SIG-M5 treated with dmso at 0.1 percent for 504 hours (cell line): ENCODE measurements at regions not wholly inside any gene's neighbourhood (a gene's known extent, or its start where the extent isn't known, plus 50 kb on each side); places are given as distances from the start of the nearest gene placed in this dataset.

Experiments
- DNase-seq: peaks from one replicate; lab custom pipeline; 2025; ENCODE audit not compliant: unreplicated experiment; lab: John Stamatoyannopoulos, UW

- DNase-seq = no peak
These were observed 518.7 kb upstream of the SUCLG2 start for GRCh38 chr3:68173012-68173634.

- DNase-seq = no peak
These were observed 517.6 kb upstream of the SUCLG2 start for GRCh38 chr3:68172039-68172438.

- no peak for DNase-seq
These were observed 509.6 kb upstream of the SUCLG2 start for GRCh38 chr3:68163968-68164367.

- no peak for DNase-seq
These were observed 508.6 kb upstream of the SUCLG2 start for GRCh38 chr3:68163062-68163461.

GRCh38 chr3:68162644-68163043, 508.2 kb upstream of the SUCLG2 start:
- DNase-seq = no peak

DNA sequence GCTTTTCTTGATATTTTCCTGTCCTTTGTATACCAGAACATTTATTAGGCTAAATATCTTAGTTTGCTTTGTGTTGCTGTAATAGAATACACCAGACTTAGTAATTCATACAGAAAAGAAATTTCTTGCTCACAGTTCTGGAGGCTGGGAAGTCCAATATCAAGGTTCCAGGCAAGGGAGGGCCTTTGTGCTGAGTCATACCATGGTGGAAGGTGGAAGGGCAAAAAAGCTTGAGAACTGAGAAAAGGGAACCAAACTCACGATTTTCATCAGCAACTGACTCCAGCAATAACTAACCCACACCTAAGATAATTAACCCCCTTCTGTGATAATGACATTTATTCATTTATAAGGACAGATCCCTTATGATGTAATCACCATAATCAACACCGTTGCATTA, 496.9 kb upstream of the SUCLG2 start:
- no peak for DNase-seq

DNA sequence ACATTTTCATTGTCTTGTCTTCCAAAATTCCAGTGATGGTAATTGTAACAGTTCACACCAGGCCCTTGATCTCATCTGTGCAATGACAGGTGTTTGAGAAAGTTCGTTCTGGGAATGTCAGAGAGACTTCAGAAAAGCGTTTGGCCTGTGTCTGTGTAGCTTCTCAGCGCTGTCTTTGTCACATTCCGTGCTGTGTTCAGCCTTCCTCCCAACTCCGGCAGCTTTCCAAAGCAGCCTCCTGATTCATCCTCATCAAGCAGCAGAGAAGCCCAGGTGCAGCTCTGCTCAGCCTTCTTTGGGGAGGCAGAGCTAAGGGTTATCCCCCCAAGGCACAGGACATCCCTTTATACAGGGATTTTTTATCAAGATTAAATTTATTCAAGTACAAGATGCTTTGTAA, 494.0 kb upstream of the SUCLG2 start:
- DNase-seq = no peak

DNA sequence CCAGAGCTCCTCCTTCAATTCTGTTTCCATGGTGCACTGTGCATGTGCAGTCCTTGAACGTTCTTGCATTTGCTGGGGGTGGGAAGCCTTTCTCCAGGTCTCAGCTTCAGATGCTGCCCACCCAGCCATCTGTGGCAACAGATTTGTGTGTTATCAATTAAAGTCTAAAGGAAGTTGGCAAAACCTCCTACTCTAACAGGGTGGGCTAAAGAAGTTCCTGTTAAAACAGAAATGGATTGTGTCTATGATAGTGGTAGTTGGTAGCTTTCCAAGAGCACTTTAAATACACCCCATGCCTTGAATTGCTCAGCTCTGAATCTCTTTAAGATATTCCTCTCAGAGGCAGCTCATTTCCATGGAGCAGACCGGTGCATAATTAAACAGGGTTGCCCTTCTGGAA, 488.0 kb upstream of the SUCLG2 start:
- DNase-seq = no peak

- no peak for DNase-seq
These were observed 485.5 kb upstream of the SUCLG2 start for GRCh38 chr3:68139897-68140296.

DNA sequence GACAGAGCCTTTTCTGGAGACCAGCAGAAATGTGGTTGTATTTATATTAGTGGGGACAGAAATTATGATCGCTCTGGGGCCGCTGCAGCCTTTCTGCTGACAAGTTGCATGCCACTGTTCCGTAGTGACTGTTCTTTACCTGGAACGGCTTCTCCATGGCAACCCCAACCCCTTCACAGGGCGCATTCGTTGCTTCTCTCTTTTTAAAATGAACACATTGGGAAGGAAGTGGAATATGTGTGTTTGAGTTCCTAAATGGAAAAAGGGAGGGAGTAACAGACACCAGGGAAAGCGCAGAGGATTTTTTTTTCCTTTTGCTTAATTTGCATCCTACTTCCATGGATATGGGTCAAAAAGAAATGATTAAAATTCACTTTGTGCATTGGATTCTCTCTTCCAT, 482.0 kb upstream of the SUCLG2 start:
- no peak for DNase-seq

- no peak for DNase-seq
These were observed 480.7 kb upstream of the SUCLG2 start for GRCh38 chr3:68135067-68135466.

GRCh38 chr3:68129065-68129464, 474.7 kb upstream of the SUCLG2 start:
- DNase-seq = no peak

DNA sequence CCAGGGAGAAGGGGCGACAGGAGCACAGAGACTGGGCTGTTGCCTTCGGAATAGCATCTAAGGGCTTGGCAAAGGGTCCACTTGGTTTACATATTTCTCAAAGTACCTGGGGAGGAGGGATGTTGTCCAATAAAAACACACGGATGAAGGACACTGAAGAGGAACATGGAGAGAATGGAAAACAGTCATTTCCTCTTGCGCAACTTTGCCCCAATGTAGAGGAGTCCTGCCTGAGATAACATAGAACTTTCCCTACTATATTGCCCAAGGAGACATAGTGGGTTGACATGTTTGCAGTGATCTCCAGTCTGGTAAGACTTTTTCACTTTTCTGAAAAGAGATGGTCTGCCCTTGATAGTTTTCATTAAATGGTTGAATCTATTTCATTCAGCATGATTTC, 468.8 kb upstream of the SUCLG2 start:
- no peak for DNase-seq

DNA sequence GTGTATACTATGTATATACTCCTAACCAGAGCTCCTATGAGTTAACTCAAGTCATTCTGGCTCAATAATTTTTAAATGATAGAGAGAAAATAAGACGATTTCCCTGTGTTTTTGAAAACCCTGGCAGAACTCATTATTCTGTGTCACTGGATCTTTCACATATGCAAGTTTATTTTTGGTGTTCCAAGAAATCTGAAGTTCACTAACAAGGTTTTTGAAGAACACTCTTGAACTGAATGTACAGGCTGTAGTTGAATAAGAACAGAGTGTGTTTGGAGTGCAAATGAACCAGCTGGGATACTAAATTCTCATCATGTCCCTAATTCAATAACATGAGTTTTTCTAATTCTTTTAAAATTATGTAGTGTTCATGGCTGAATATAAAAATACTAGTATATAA, 466.9 kb upstream of the SUCLG2 start:
- DNase-seq = no peak

GRCh38 chr3:68116580-68116979, 462.2 kb upstream of the SUCLG2 start:
- DNase-seq = no peak

DNA sequence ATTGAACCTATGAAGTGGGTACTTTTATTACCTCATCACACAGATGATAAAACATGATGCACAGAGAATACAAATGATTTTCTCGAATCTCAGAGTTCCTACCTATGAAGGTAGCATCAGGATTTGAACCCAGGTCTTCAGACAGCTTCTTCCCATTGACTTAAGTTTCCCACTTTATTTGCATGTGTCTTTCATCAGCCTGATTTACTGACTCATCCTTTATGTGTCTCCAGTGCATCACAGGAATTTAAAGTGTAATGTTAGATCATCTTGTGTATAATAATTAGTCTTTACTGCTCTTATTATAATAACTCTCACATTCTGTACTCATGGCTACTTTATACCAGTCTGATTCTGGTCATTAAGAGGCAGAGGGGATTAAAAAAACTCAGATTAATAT, 449.4 kb upstream of the SUCLG2 start:
- DNase-seq = no peak

GRCh38 chr3:68090571-68090970, 436.2 kb upstream of the SUCLG2 start:
- DNase-seq = no peak

DNA sequence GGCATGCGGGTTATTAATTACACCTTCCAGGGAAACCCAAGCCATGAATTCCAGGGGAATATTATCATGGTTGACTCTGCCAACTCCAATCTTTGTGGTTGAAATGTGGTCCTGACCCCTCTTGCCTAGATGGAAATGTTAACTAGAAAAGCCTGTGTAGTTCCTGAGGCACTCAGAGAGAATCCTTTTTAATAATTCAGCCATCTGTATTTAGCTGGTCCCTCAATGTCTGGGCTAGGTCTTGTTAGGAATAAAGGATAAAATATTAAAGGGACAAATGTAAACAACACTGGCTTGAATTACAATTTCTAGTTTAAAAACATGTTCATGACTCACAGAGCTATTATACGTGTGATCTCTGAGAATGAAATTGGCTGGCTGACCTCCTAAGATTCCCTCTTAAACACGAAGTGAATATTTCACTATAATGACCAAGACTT, 435.2 kb upstream of the SUCLG2 start:
- DNase-seq = no peak

DNA sequence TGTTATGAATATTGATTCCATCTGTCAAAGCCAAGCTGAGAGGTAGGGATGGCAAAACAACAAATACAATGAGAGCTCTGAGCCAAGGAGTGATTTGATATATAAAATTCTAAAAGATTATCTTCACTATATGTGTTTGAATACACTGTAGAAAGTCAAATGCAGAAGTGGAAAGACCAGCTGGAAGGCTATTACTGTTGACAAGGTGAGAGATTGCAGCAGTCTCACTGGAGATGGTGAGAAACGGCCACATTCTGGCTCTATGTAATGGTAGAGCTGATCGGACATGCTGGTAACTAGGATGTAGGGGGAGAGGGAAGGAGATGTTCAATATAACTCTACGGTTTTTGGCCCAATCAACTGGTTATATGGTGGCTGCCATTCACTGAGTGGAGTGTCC, 434.2 kb upstream of the SUCLG2 start:
- no peak for DNase-seq

DNA sequence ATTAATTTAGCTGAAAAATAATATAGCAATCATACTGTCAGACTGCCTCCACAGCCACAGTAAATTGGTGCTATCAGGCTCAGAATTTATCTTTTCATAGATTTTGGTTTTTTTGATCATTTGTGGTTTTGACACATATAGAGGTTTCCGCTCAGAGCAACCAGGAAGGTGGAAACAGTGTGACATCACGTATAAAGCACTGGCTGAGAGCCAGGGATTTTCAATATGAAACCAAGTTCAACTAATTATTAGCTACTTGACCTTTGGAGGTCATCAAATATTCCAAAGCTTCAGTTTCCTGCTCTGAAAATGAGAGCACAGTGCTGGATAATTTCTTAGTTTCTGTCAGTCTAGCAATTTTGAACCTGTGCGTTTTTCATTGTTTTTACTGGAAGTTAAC, 433.8 kb upstream of the SUCLG2 start:
- DNase-seq = no peak

GRCh38 chr3:68072062-68072461, 417.6 kb upstream of the SUCLG2 start:
- DNase-seq = no peak

DNA sequence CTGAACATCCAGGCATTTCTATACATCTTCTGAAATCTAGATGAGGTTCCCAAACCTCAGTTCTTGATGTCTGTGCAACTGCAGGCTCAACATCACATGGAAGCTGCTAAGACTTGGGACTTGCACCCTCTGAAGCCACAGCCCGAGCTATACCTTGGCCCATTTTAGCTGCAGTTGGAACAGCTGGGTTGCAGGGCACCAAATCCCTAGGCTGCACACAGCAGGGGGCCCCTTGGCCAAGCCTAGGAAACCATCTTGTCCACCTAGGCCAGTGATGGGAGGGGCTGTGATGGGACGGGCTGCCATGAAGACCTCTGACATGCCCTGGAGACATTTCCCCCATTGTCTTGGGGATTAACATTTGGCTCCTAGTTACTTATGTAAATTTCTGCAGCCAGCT, 415.8 kb upstream of the SUCLG2 start:
- no peak for DNase-seq

DNA sequence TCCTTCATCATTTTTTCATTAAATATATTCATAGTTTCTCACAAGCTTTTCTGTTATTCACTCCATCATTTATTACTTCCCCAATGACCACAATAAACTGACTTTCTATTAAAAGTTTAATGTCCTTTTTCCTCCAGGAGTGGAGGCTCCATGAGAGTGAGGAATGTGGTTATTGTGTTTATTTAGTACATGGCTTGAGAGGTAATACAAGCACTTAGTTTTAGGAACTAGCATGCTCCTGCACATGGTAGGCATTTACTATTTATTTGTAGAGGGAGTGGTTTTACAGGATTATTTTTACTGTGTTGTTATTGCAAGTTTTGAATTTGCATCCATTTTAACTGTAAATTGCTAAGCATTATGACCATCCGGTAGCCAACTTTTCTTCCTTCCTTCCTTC, 412.9 kb upstream of the SUCLG2 start:
- no peak for DNase-seq

DNA sequence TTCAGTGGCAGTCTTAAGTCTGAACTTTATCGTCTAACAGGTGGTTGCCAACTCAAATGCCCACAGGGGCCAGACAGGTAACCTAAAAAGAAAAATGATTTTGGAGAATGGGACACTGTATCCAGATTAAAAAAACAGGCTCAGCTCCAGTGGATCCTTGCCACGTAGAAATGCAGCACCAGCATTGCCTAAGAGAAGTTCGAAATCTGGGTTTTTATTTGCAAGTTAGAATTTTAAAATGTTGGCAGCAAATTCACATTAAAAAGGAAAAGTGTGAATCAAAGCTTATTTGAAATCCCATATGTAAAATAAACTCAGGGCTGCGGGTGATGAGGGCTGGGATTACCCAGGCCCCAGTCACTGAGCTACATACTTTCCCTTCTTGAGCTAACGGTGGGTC, 408.5 kb upstream of the SUCLG2 start:
- DNase-seq = no peak
